Neuron (in vitro differentiated cells): ENCODE measurements at regions not wholly inside any gene's neighbourhood (a gene's known extent, or its start where the extent isn't known, plus 50 kb on each side); places are given as distances from the start of the nearest gene placed in this dataset.

Experiments
- H2AFZ ChIP-seq: one replicate; pipeline ENCODE4 v1.6.1; 2013; ENCODE audit warnings: low read depth, mild to moderate bottlenecking, inconsistent platforms, low read length, moderate library complexity
- H3K27me3 ChIP-seq: one replicate; pipeline ENCODE4 v1.6.1; 2013; ENCODE audit warnings: low read length; ENCODE audit not compliant: insufficient read depth
- H3K36me3 ChIP-seq: one replicate; pipeline ENCODE4 v1.6.1; 2013; ENCODE audit warnings: low read length; ENCODE audit not compliant: insufficient read depth
- H3K4me1 ChIP-seq: one replicate; pipeline ENCODE4 v1.6.1; 2013; ENCODE audit warnings: low read length; ENCODE audit not compliant: insufficient read depth
- H3K4me3 ChIP-seq: 2 replicates; pipeline ENCODE4 v1.5.1; 2013; ENCODE audit warnings: mild to moderate bottlenecking, low read length, moderate library complexity
- H3K9me3 ChIP-seq: one replicate; pipeline ENCODE4 v1.6.1; 2013; ENCODE audit warnings: low read length

GRCh38 chr2:215660687-215661086, 224.8 kb upstream of the FN1 start:
- H3K27me3 ChIP-seq: no peaks in the 10 kb centered on the region
- no peak overlapping the region for H2AFZ ChIP-seq
- no peaks in the 10 kb centered on the region for H3K9me3 ChIP-seq
- H3K36me3 ChIP-seq: no peaks in the 10 kb centered on the region
- no peak overlapping the region for H3K4me3 ChIP-seq
- H3K4me1 ChIP-seq: no peaks in the 10 kb centered on the region

DNA sequence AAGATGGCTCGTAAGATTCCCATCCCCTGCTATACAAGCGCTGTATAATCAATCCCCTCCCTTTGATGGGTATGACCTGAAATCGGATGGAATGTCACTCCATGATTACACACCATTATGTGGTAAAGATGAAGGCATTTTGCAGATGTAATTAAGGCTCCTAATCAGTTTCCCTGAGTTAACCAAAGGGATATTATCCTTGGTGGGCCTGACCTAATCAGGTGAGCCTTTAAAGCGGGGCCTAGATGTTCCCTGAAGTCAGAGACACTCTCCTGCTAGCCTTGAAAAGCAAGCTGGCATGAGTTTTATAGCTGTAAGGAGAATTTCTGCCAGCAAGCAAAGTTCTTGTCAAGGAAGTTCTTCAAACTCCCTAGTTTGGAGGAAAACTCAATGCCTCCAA, 223.8 kb upstream of the FN1 start:
- no peaks in the 10 kb centered on the region for H3K9me3 ChIP-seq
- H3K4me1 ChIP-seq: no peaks in the 10 kb centered on the region
- H3K27me3 ChIP-seq: no peaks in the 10 kb centered on the region
- H2AFZ ChIP-seq: no peak overlapping the region
- H3K4me3 ChIP-seq: no peak overlapping the region
- H3K36me3 ChIP-seq: no peaks in the 10 kb centered on the region

DNA sequence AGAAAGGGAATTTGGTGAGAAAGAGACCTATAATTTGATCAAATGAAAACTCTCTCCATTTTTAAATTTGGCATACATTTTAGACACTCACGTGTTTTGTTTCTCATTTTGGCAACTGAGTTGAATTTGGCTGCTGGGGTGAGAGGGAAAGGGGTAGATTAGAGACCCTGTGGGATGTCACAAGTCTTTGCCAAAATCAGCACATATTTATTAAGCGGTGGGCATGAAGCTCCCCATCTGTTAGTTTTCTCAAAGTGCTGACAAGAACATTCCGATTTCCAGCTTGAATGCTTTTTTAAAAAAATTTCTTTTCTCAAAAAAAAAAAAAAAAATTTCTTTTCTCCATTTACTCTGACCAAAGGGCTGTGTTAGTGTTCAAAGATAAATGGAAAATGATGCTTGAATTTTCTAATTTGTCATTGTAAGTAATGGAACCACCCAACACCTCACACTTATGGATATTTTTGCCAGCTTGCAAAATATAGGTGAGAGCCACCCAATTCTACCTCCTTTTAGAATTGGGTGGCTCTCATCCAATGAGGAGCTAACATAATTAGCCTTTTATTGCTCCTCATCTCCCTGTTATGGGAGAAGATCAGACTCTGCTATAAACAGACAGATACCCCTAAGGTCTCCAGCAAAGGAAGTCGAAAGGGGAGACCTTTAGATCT, 222.9 kb upstream of the FN1 start:
- Histone ChIP-seq H3K4me3 (no peak overlapping the region), H3K4me1 (no peaks in the 10 kb centered on the region), H2AFZ (no peak overlapping the region), H3K27me3 (no peaks in the 10 kb centered on the region), H3K36me3 (no peaks in the 10 kb centered on the region), H3K9me3 (no peaks in the 10 kb centered on the region)

- Histone ChIP-seq H3K27me3 (no peaks in the 10 kb centered on the region), H2AFZ (peak overlapping the region; percentile 3), H3K4me3 (no peak overlapping the region), H3K9me3 (no peaks in the 10 kb centered on the region), H3K36me3 (no peaks in the 10 kb centered on the region), H3K4me1 (no peaks in the 10 kb centered on the region)
Measured at GRCh38 chr2:215657844-215658243, 222.0 kb upstream of the FN1 start.

DNA sequence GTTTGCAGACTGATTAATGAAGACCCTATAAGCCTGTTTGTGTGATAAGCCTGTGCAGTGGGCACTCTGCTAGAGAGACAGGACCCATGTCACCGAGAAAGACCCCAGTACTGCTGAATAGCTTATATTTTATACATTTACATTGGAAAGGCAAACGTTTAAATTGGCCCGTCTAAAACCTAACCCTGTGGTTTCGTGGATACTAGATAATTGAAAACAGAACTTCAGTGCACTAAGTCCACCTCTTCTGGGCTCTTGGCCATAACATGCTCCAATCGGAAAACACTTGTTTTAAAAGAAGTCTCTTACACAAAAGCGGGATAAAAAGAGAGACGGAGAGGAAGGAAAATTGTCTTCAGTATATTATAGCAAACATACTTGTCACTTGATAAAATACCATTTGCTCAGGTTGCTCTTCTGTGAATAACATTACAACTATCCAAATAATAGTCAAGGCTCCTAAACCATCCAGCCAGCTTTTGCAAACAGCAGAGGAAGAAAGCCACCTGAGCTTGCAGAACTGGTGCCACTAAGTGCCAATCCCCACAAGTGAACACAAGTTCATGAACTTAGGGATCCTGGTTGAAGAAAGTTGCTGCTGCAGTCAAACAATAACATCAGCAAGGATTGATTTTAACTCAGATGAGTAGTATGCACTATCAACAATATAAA, 218.4 kb upstream of the FN1 start:
- Histone ChIP-seq H3K4me3 (no peak overlapping the region), H3K4me1 (no peaks in the 10 kb centered on the region), H2AFZ (no peak overlapping the region), H3K36me3 (no peaks in the 10 kb centered on the region), H3K27me3 (no peaks in the 10 kb centered on the region), H3K9me3 (no peaks in the 10 kb centered on the region)

DNA sequence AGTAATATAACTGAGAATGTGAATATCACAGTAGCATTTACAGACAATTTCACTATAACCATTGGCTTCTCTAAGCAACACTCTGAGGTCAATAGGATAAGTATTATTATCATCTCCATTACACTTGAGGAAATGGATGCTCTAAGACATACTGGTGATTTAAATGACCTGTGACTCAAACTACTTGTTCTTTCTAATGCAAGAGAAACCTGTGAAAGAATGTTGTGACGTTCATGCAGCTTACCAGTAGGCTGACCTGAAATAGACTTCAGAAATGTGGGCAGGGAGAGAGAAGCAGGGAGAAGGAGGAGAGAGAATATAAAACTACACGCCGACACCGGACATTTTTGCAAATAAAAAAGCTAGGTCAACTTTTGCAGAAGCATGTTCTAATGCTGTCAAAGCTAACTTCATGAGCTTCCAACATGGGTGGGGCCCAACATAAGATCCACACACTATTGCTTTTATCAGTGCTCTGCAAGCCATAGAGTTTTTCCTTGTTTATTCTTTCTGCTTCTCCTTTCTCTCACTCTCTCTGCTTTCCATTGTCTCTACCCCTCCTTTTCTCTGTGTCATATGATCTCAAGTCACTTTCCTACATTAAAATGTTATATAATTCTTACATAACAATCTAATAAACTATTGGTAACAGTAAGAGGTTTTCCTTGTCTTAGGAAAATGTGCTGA, 217.6 kb upstream of the FN1 start:
- Histone ChIP-seq H3K36me3 (no peaks in the 10 kb centered on the region), H3K4me3 (no peak overlapping the region), H3K9me3 (no peaks in the 10 kb centered on the region), H2AFZ (no peak overlapping the region), H3K27me3 (no peaks in the 10 kb centered on the region), H3K4me1 (no peaks in the 10 kb centered on the region)

DNA sequence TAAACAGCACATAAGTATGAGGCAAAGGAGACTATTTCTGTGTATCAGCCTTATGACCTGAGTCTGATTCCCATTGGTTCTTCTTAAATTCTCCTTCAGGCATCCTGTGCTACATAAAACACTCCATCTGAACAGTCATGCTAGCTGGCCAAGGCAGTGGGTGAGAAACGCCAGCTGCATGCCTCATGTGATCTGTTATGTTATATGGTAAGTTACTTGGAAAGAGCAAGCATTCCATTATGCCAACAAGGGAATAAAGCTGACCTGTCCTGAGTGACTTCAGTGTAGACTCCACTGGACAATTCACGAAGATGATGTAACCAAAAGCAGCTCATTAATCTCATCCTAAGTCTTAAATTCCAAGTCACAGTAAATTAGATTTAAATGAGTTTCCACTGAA, 216.5 kb upstream of the FN1 start:
- Histone ChIP-seq H3K4me3 (no peak overlapping the region), H3K27me3 (no peaks in the 10 kb centered on the region), H3K36me3 (no peaks in the 10 kb centered on the region), H3K9me3 (no peaks in the 10 kb centered on the region), H2AFZ (no peak overlapping the region), H3K4me1 (no peaks in the 10 kb centered on the region)

GRCh38 chr2:215651412-215651811, 215.5 kb upstream of the FN1 start:
- Histone ChIP-seq H2AFZ (no peak overlapping the region), H3K4me3 (no peak overlapping the region), H3K4me1 (no peaks in the 10 kb centered on the region), H3K27me3 (no peaks in the 10 kb centered on the region), H3K9me3 (no peaks in the 10 kb centered on the region), H3K36me3 (no peaks in the 10 kb centered on the region)

DNA sequence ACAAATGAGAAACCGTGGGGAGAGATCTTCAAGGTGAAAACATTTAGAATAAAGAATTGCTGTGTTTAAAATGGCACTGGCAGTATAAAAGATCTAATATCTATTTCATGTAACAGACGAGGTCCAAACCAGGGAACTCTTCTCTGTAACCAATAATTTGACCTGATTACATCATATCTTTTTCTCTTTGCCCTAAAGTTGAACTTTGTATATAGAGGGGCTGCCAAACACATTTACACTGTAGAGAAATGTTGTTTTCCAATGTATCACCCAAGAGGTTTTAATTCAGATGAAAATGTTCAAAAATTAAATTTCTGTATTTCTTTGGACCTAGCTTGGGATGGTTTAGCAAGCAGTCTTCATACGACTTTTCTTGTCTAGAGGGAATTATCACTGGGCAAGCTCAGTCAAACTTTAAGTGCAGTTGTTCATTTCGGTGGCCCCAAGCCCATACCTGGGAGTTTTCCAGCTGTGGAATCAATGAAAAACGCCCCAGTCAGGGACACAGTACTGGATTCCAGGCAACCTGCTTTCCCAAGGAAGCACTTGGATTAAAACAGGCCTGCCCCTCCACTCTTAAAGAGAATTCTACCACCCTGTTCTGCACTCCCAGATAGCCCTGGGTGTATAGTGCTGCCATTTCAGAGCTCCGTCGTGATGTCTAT, 208.5 kb upstream of the FN1 start:
- Histone ChIP-seq H3K27me3 (no peaks in the 10 kb centered on the region), H3K4me3 (no peak overlapping the region), H3K9me3 (no peaks in the 10 kb centered on the region), H3K4me1 (no peaks in the 10 kb centered on the region), H2AFZ (no peak overlapping the region), H3K36me3 (no peaks in the 10 kb centered on the region)

- H3K4me1 ChIP-seq: no peaks in the 10 kb centered on the region
- no peaks in the 10 kb centered on the region for H3K27me3 ChIP-seq
- H3K36me3 ChIP-seq: no peaks in the 10 kb centered on the region
- no peak overlapping the region for H2AFZ ChIP-seq
- no peak overlapping the region for H3K4me3 ChIP-seq
- H3K9me3 ChIP-seq: no peaks in the 10 kb centered on the region
Measured at GRCh38 chr2:215638687-215639086, 202.8 kb upstream of the FN1 start.

DNA sequence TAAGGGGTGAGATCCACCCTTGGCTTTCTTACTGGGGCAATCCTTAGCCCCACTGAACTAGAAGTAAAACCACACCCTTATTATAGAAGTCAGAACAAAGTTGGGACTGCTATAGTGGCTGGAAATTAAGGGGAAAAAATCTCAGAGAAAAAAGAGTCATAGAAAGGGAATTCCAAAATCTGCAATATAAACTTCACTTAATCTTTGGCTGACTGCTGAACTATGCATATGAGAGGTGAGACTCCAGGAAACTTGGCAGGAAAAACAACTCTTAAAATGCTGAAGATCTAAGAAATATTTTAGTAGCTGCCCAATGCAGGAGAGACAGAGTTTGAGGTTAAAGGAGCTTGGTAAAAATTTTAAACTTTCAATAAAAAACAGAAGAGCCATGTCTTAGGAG, 201.8 kb upstream of the FN1 start:
- Histone ChIP-seq H2AFZ (no peak overlapping the region), H3K4me3 (no peak overlapping the region), H3K36me3 (no peaks in the 10 kb centered on the region), H3K27me3 (no peaks in the 10 kb centered on the region), H3K4me1 (no peaks in the 10 kb centered on the region), H3K9me3 (peaks cover 2% of the 10 kb centered on the region)

DNA sequence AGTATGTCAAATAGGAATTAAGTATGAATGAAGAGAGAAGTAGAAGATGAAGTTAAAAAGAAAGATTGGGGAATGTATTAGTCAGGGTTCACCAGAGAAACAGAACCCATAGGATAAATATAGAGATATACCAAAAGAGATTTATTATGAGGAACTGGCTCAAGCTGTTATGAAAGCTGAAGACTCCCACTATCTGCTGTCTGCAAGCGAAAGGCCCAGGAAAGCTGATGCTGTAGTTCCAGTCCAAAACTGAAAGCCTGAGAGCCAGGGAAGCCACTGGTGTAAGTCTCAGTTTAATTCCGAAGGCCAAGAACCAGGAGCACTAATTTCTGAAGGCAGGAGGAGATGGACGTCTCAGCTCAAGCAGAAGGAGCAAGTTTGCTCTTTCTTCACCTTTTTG, 200.9 kb upstream of the FN1 start:
- Histone ChIP-seq H3K4me1 (no peaks in the 10 kb centered on the region), H3K27me3 (no peaks in the 10 kb centered on the region), H3K36me3 (no peaks in the 10 kb centered on the region), H3K9me3 (peaks cover 2% of the 10 kb centered on the region), H2AFZ (no peak overlapping the region), H3K4me3 (no peak overlapping the region)

DNA sequence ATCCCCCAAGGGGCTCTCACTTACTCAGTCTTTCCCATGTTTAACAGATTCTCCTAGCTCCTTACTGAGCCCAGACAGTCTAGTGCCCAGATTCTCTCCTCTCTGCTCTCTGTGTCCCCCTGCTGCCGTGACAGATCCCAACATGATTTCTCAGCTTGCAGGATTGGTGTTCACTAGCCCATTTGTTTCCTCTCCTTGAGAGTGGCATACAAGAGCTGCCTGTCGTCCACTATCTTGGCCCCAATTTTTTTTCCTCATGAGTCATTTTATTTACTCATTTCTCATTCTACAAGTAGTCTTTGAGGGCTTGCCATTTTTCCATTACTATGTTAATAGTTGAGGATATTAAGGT, 199.9 kb upstream of the FN1 start:
- no peaks in the 10 kb centered on the region for H3K4me1 ChIP-seq
- H3K36me3 ChIP-seq: no peaks in the 10 kb centered on the region
- no peaks in the 10 kb centered on the region for H3K27me3 ChIP-seq
- H2AFZ ChIP-seq: no peak overlapping the region
- peaks cover 4% of the 10 kb centered on the region for H3K9me3 ChIP-seq
- no peak overlapping the region for H3K4me3 ChIP-seq
